ENCODE measurements at regions not wholly inside any gene's neighbourhood (a gene's known extent, or its start where the extent isn't known, plus 50 kb on each side); places are given as distances from the start of the nearest gene placed in this dataset.

DNA sequence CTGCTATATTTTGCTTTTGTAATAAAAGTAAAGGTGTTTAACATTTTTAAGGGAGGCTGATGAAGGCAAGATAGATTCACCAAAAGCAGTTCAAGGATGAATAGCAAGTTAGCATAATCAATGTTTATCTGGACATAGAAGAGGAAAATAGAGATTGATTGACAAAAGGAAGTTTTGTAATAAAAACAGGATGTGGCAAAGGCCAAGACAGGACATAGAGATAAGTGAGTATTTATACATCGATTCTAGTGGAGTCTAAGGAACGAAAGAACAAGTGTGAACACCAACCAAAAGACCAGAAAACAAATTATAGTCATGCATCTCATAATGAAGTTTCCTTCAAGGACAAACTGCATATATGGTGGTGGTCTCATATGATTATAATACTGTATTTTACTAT lies 123.8 kb downstream of the CCDC71L start:
- H3K27me3 ChIP-seq (ENCODE audit: control insufficient read depth in 3 of 3, insufficient read depth in 3 of 3, low read length in 2 of 3): no peaks in the 10 kb centered on the region
- no peak overlapping the region for H3K4me3 ChIP-seq
- ATAC-seq (ENCODE audit: insufficient read depth, low FRiP score) (no peak), DNase-seq (no peak)
- no peaks in the 10 kb centered on the region for H3K36me3 ChIP-seq (ENCODE audit: control insufficient read depth in 4 of 4, insufficient read depth in 4 of 4, low read length in 4 of 4)
- WGBS, 2 donors: 24 to 27% methylated on average over 2 of the region's 2 CpGs
- peaks cover 0 to 4% (median 0%) of the 10 kb centered on the region in 5 donors for H3K4me1 ChIP-seq (ENCODE audit: control insufficient read depth in 5 of 5, insufficient read depth in 5 of 5, low read length in 5 of 5)
- no peaks in the 10 kb centered on the region for H3K9me3 ChIP-seq (ENCODE audit: control insufficient read depth in 4 of 4, insufficient read depth in 3 of 4, low read length in 3 of 4)
- TF ChIP-seq, protein P1, sequence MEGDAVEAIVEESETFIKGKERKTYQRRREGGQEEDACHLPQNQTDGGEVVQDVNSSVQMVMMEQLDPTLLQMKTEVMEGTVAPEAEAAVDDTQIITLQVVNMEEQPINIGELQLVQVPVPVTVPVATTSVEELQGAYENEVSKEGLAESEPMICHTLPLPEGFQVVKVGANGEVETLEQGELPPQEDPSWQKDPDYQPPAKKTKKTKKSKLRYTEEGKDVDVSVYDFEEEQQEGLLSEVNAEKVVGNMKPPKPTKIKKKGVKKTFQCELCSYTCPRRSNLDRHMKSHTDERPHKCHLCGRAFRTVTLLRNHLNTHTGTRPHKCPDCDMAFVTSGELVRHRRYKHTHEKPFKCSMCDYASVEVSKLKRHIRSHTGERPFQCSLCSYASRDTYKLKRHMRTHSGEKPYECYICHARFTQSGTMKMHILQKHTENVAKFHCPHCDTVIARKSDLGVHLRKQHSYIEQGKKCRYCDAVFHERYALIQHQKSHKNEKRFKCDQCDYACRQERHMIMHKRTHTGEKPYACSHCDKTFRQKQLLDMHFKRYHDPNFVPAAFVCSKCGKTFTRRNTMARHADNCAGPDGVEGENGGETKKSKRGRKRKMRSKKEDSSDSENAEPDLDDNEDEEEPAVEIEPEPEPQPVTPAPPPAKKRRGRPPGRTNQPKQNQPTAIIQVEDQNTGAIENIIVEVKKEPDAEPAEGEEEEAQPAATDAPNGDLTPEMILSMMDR (IDR thresholded peaks at IDR 0.05; ENCODE audit: control extremely low read depth, extremely low read depth): no peak
- H3K27ac ChIP-seq (ENCODE audit: low read depth in 1 of 2, low read length in 1 of 2): no peak overlapping the region
- H3K9ac ChIP-seq (ENCODE audit: insufficient read depth in 1 of 2, low read length in 2 of 2): no peak overlapping the region

DNA sequence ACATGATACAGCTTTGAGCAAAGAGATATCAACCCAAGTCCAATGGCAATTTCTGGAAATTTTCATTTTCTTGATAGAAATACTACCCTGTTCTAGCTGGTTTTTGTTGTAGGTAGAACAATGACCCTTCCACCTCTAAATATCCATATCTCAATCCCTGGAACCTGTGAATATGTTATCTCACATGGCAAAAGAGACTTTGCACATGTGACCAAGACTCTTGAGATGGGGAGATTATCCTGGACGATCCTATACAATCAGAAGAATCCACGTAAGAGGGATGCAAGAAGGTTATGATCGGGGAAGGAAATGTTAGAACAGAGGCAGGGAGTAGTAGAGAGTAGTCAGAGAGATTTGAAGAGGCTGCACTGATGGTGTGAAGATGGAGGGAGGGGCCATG lies 124.9 kb downstream of the CCDC71L start:
- no peaks in the 10 kb centered on the region for H3K9me3 ChIP-seq (ENCODE audit: control insufficient read depth in 4 of 4, insufficient read depth in 3 of 4, low read length in 3 of 4)
- no peaks in the 10 kb centered on the region for H3K27me3 ChIP-seq (ENCODE audit: control insufficient read depth in 3 of 3, insufficient read depth in 3 of 3, low read length in 2 of 3)
- TF ChIP-seq, protein P1 (IDR thresholded peaks at IDR 0.05; ENCODE audit: control extremely low read depth, extremely low read depth): no peak
- no peak overlapping the region for H3K4me3 ChIP-seq
- WGBS, 2 donors: 90 to 97% methylated on average over 3 of the region's 3 CpGs
- ATAC-seq (ENCODE audit: insufficient read depth, low FRiP score) (no peak), DNase-seq (no peak)
- no peaks in the 10 kb centered on the region for H3K36me3 ChIP-seq (ENCODE audit: control insufficient read depth in 4 of 4, insufficient read depth in 4 of 4, low read length in 4 of 4)
- H3K4me1 ChIP-seq (ENCODE audit: control insufficient read depth in 5 of 5, insufficient read depth in 5 of 5, low read length in 5 of 5): peaks cover 0 to 4% (median 0%) of the 10 kb centered on the region in 5 donors
- H3K27ac ChIP-seq (ENCODE audit: low read depth in 1 of 2, low read length in 1 of 2): no peak overlapping the region
- no peak overlapping the region for H3K9ac ChIP-seq (ENCODE audit: insufficient read depth in 1 of 2, low read length in 2 of 2)

GRCh38 chr7:106535234-106535932 lies 125.6 kb downstream of the CCDC71L start:
- H3K9ac ChIP-seq (ENCODE audit: insufficient read depth in 1 of 2, low read length in 2 of 2): no peak overlapping the region
- no peaks in the 10 kb centered on the region for H3K27me3 ChIP-seq (ENCODE audit: control insufficient read depth in 3 of 3, insufficient read depth in 3 of 3, low read length in 2 of 3)
- no peaks in the 10 kb centered on the region for H3K36me3 ChIP-seq (ENCODE audit: control insufficient read depth in 4 of 4, insufficient read depth in 4 of 4, low read length in 4 of 4)
- ATAC-seq (ENCODE audit: insufficient read depth, low FRiP score): no peak
- DNase-seq: no peak
- no peak overlapping the region for H3K4me3 ChIP-seq
- TF ChIP-seq, protein P1 (IDR thresholded peaks at IDR 0.05; ENCODE audit: control extremely low read depth, extremely low read depth): no peak
- peaks cover 0 to 4% (median 0%) of the 10 kb centered on the region in 5 donors for H3K4me1 ChIP-seq (ENCODE audit: control insufficient read depth in 5 of 5, insufficient read depth in 5 of 5, low read length in 5 of 5)
- H3K9me3 ChIP-seq (ENCODE audit: control insufficient read depth in 4 of 4, insufficient read depth in 3 of 4, low read length in 3 of 4): no peaks in the 10 kb centered on the region
- WGBS, 2 donors: 87 to 93% methylated on average over 7 of the region's 7 CpGs
- H3K27ac ChIP-seq (ENCODE audit: low read depth in 1 of 2, low read length in 1 of 2): no peak overlapping the region

All from lung (tissue), 11 donors.